ENCODE measurements at regions not wholly inside any gene's neighbourhood (a gene's known extent, or its start where the extent isn't known, plus 50 kb on each side); places are given as distances from the start of the nearest gene placed in this dataset.

DNA sequence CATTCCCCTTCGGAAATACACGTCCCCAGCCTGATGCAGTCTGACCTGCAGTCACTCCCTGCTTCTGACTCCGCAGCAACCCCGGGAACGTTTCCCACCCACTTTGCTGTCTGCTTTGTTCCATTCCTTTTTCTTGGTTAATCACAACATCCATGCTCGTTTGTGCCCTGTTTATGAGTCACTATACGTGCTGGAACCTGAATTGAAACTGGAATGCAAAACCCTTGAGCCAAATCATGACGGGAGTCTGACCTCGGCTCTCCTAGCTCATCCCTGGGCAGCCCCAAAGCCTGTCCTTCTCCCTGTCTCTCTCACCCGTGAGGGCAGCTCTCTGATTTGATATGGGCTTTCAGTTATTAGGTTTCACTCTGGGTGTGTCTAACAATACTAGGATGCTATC is 57.1 kb upstream of the RNF152 start:
- TF ChIP-seq CTCF (IDR thresholded peaks at IDR 0.05) (no peak), POLR2A (IDR thresholded peaks at IDR 0.05) (no peak)
